HG02763 (cell line): ENCODE measurements at regions not wholly inside any gene's neighbourhood (a gene's known extent, or its start where the extent isn't known, plus 50 kb on each side); places are given as distances from the start of the nearest gene placed in this dataset.
"Not testable (repeated sequence)": the region's sequence is repeated elsewhere in the genome, so short reads cannot be mapped to it uniquely, and the experiment has no call there.

Experiments used
- ATAC-seq: cut with Tn5 transposase; IDR thresholded peaks from one replicate; pipeline ENCODE4 v1.9.1; 2021; ENCODE audit warnings: mild to moderate bottlenecking, moderate library complexity; ENCODE audit not compliant: unreplicated experiment

DNA sequence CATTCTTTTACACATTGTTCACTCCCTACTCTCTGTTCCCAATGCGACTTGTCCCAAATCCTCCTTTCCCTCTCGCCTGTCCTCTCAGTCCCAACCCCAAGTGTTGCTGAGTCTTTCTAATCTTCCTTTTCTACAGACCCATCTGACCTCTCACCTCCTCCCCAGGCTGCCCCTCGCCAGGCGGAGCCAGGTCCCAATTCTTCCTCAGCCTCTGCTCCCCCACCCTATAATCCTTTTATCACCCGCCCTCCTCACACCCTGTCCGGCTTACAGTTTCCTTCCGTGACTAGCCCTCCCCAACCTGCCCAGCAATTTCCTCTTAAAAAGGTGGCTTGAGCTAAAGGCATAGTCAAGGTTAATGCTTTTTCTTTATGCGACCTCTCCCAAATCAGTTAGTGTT, 373.4 kb downstream of the RND3 start:
- ATAC-seq, result not testable (repeated sequence)

DNA sequence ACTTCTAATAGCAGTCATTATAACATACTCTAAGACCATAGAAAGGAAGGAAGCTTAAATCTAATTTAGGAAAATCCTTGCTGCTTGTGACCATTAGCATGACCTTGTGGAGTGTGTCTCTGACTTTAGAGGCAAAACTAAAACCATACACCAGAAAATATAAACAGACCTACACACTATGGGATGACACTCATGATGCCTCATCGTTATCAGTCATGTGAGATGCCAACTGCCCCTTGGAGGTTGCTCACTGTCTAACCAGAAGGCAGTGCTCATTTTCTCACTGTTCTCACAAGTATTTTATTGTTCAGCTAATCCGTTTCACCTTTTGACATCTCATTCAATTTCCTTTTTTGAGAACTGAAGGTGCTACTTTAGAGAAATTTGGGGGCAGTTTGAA, 376.9 kb downstream of the RND3 start:
- no peak for ATAC-seq

DNA sequence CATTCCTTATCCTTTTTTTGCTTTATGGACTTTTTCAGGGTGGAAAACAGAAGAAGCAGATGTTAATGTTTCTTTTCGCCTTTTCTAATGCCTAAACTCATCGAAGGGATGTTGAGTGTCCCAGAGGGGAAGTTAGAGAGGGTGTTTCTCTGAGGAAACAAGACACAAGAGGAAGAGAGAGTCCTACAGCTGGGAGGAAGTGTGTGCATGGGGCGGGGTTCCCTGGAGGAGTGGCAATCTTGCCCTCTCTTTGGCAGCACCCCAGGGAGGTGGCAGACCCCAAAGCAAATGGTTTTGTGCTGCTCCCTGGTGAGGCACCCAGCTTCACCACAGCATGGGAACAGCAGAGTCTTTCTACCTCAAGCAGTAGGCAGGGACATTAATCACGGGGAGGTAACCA, 377.6 kb downstream of the RND3 start:
- ATAC-seq, result no peak

DNA sequence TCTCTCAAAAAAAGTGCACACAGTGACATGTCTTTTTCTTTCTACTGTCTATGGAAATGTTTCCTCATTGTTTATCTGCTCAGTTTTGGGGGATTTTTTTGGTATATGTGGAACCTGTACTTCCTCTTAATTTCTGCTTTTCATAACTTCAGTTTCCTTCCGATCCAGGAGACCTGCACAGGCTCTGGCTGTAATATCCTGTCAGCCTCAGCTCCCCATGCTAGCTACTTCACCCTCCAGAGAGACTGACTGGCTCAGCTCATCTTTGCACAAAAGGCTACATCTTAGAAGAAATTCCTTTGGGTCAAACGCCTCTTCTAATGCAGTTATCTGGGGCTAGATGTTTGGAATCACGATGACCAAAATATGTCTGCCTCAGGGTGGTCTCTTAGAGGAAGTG, 378.4 kb downstream of the RND3 start:
- no peak for ATAC-seq

DNA sequence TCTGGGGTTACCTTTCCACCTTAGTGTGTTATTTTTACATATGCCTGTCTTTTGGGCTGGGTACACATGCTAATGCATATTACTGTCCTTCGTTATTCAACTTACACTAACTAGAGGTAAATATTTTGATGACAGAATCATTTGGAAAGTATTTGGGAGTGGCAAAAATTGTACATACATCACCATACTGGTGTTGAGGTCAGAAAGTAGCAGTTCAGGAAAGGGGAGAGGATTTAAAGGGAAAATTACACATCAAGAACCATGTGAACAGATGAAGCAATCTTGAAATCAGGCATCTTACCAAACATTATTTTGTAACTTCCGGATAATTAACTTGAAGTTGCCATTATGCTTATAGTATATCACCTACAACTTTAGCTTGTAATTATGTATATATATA, 379.7 kb downstream of the RND3 start:
- ATAC-seq, result no peak

DNA sequence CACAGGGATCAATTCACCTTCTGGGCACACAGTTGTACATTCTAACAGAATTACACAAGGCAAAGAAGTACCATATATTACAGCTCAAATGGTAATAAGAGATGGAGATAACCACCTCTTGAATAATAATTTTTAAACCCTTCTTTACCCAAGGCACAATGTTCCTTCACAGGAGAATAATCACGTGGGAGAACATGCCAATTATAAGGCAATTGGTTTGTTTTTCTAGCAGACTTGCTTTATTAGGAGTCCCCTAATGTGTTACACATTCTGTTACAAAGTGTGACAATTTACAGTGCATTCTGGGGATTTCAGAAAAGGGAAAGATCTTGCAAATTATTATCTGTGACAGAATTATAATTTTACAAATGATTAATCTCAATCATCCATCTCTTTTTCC, 380.3 kb downstream of the RND3 start:
- no peak for ATAC-seq

DNA sequence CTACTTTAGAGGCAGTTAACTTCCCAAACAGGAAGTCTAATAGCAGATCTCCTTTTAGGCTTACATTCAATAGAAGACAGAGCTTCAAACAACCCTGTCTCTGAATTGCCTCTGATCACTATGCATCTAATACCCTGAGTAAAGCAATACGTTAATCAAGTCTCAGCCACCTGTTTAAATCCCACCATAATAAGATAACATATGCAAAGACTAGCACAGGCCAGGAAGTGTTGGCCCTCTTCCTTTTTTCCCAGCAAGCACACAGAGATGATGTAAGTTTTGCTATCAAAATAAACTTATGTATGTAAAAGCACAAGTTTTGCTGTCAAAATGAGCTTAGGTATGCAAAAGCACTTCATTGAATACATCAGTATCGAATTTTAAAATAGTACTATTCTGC, 385.5 kb downstream of the RND3 start:
- no peak for ATAC-seq

DNA sequence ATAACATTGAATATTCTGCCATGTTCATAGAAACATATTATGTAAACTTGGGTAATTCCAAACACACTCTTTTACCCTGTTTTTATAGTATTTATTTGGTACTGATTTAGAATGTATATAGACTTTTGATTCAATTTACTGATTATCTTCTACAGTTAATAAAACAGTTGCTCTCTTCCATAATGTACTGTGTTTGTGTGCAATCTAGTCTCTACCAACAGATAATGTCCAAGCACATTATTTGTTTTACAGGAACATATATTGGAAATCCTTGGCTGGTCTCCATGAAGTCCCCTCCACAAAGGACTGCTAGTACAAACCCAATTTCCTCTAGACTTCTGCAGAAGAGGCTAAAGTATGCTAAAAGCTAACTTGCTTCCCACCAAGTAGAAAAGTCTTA, 386.6 kb downstream of the RND3 start:
- ATAC-seq, result no peak

DNA sequence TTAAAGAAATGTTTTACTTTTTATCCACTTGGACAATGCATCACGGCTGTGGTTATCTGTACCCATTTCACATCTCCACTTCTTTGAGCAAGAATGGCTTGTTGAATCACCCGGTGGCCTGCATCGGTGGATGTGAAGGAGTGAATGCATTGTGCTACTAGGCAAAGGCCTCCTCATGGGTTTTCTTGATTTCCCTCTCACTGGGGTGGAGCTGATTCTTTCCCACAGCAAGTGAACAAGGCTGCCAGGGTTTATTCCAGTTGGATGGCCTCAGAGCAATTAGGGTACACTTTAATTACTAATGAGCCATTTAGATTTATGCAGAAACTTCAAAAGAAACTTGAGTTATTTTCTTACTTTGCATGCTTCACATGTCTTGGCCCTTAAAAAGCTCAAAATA, 387.1 kb downstream of the RND3 start:
- ATAC-seq, result no peak

DNA sequence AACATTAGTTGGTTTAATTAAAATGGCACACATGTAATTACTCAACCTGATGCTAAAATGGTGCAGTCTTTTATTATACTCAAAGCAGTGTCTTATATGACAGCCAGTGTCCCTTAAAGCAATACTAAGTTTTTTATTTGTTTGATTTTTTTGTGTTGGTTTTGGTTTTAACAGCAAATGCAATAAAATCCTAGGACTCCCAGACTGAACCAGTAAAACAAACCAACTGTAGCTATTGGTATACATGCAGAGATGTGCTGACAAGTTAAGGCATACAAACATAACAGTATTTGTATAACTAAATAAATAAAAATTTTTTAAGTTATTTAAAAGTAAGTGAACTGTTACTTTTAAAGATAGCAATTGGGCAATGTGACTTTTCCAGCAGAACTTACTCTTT, 387.7 kb downstream of the RND3 start:
- no peak for ATAC-seq

DNA sequence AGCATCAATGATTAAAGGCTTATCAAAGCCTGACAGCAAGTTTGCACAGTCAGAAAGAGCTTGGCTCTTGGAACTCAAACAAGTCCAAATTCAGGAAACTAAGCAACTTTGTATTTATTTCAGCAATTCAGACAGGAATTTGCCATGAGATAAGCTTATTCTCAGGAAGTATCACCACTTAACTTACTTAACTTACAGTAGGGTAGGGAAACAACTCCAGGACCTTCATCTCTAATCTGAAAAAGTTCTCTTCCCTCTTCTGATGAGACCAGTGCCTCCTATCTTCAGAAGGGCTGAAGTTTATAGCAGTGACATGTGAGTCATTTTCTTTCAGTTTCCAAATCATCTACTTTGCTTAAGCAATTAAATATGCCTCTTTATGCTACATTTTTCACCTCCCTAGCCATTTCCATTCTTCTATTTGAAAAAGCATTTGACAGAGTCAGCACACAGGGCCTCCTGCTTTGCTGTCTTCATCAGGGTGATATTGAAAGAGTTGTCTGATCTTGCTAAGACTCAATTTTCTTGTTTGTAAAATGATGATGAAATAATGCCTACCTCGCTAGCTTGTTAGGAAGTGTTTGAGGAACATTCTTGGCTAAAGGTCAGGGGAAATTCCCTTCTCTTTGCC, 389.5 kb downstream of the RND3 start:
- ATAC-seq, result no peak

DNA sequence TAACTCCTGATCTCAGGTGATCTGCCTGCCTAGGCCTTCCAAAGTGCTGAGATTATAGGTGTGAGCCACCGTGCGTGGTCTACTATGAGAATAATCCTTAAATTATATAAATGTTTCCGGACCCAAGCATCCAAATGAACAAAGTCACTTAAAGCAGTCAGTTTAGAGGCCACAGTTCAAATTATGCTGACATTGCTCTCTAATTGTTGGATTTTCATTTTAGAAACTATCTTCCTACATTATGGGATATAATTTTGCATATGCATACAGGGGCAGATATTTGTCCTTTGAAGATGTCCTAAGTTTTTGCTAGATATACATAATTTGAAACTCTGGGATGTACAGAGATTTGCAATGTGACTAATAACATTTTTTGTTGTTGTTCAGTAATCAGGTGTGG, 390.1 kb downstream of the RND3 start:
- no peak for ATAC-seq

DNA sequence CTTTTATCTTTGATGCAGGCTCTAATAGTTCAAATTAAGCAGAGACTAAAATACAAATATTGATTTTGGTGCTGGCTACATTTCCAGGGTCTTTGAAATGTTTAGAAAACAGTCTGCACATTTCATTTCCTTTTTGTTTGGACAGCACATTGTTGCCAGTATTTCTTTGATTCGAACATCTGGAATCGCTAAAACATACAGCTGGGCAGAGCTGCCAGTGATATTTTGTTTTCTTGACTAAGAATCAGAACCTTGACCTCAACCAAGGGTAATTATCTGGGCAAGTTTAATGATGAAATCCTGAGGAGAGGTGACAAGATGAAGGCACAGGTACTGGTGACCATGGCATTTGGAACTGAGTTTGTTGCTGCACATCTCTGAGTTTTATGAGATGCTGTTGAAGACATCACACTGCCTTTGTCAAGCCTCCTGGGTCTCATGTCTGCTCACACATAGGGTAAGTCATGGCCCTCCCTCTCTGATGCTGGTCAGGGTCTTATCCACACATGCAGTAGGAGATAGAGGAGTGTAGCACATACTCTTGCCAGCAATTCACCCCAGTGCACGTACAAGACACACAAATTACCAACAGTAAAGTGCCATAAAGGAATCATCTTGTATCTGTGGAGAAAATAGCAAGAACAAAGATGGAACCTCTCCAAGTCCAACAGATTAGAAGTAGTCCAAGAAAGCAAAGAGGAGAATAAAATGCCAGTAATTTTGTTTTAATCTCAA, 391.9 kb downstream of the RND3 start:
- no peak for ATAC-seq

DNA sequence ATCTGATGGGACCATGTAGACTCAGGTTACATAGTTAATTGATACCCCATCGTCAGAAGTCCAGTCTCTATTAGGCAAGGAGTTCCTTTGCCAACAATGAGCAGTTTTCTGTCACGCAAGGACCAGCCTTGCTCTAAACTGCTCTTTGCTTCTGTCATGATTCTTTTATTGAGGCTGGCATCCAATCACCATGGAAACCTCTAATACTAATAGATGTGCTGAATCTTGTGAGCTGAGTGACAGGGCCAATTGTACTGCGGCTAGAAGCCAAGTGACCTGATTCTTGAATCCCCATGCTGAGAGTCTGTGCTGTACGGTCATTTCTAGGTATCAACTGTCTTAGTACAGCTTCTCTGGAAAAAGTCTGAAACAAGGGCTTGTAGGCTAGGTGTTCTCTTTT, 395.6 kb downstream of the RND3 start:
- no peak for ATAC-seq

DNA sequence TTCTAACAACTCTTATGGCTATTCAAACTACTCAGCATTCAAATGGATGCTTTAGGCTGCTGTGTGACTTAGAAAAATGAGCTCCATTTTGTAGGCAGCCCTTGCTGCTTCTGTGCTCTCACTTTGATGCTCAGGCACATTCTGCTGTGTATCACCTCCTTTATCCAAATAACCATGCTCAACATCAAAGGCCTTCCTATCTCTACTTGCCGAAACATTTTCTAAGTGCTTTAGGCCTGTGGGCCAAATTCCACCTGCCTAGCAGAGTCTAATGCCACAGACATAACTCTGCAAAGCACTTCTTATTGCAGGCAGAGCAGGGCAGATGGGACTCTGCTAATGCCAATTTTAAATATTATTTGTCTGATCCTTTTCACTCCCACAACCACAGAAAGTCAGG, 397.4 kb downstream of the RND3 start:
- ATAC-seq, result no peak

DNA sequence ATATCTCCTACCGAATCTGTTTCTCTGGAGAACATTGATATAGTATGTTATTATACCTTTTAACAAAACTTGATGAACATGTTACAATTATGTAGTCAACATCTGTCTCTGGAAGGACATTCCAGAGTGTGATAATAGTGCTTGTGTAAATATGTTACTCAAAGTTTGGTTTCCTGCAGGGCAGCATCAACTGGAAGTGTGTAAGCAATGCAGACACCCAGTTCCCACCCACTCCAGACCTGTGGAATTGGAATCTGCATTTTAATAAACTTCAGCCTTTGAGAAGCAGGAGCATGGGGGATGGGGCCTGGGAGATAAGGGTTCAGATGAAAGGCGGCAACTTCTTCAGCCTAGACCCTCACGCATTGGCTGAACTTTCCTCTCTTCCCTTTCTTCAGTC, 398.9 kb downstream of the RND3 start:
- ATAC-seq, result no peak

DNA sequence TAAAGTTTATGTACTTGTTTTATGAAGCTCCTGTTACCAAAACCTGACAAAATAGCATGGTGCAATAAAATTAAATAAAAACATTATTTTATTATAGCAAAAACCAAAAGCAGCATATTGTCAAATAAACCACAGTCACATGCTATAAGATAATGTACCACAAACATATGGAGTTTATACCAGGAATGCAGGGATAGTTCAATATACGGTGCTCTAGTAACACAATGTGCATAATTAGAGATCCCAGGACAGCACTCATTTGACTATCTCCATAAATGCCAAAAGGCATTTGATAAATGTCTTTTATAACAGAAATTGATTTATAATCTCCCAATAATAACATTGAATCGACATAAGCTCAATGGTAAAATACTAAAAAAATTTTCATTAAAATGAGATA, 402.0 kb downstream of the RND3 start:
- no peak for ATAC-seq

DNA sequence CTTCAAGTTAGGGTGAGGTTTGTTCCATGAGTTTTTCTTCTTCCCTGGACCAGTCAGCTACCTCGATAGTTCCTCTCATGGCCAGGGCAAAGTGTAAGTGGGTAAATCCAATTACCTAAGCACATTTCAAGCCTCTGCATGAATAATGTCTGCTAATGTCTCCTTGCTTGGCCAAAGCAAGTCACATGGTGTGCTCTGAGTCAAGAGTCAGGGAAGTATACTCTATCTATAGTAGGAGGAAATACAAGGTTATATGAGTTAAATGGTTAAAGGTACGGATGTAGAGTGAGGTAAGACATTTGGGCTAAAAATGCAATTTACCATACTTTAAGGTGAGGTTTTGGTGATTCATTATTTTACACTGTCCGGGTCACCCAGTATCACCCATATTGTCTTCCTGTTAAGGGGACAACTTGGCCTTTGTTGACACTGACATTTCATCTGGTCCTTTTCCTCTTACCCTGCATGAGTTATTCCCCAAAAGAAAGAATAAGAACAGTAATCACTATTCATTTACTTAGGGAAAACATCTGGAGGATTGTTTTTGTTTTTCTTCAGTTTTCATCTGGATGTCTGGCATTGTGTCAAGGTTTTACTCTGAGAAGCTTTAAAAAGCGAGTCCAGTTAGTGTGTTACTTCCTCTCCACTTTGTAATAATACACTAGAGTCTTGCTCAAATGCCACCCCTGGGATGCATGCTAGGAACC, 405.5 kb downstream of the RND3 start:
- no peak for ATAC-seq

DNA sequence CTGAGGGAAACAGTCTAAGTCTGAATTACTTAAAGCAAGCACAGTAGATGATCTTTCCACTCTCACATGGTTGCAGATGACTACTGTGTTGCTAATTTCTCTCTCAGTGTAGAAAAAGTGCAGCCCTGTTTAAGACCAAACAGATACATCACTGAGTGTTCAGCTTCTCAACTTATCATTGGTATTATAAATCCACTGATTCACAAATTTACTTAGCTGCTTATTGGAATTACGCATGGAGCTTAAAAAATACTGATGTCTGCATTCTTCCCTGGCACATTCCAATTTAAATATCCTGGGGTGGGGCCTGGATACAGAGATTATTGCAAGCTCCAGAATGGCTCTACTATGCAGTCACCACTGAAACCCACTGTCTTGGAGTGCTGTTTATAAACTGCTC, 411.2 kb downstream of the RND3 start:
- no peak for ATAC-seq

DNA sequence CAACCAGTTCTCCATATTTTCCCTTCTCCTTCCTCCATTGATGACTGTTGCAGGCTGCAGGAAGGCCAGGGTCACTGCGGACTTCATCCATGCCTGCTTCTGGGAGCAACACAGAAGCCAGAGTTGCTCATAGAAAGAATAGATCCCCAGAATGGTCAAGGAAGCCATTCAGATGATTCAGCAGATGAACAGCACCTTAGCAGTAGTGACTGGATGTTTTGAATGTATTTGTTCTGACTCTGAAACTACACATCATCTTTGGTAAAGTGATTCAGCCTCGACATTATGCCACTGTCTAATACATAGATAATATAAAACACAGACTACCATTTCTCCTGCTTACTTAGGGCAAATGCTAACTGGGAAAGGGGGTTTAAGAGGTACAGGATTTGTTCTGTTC, 411.6 kb downstream of the RND3 start:
- no peak for ATAC-seq

DNA sequence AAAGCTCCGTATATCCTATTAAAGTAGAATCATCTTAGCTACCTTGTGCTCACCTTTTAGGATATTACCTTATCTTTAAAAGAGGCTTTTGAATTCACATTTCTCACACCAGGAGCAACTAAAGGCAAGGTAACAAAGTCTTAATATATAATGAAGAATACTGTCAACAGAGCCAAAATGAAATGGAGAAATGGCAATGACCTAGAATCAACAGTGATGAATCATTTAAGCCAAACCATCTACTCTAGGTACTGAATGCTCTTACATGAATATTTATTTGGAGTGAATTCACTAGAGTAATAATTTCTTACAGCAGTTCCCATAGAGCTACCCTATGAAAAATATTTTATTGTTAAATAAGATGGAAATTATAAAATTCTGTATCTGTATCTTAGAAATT, 421.0 kb downstream of the RND3 start:
- ATAC-seq, result no peak

DNA sequence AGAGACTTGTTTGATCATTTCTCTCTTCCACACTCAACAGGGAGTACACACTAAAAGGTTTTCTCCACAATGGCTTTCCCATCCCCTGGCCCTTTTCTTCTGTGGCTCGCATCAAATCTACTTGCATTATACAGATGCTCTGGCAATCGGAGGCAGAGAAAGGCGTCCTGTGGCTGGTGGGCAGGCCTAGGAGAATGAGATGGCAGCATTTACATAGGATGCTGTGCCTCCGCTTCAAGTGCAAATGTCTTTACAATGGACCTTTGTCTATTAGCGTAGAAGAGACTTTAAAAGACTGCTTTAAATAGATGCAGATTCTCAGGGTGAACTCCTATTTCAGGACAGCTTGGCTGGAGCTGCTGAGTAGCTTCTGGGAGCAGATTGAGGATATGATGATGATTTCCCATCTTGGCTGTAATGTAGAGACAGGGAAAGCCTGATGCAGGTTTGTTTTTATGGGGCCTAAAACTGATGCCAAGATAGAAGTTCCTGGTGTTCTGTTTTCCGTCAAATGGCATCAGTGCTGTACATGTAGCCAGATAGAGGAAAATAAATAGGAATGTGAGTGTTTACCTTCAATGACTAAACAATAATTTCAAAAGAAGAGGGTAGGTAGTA, 423.4 kb downstream of the RND3 start:
- ATAC-seq, result no peak
